CD4-positive, alpha-beta T cell treated with Interleukin-4 for 1 hour (primary cell): ENCODE measurements at regions not wholly inside any gene's neighbourhood (a gene's known extent, or its start where the extent isn't known, plus 50 kb on each side); places are given as distances from the start of the nearest gene placed in this dataset.
"Not testable (repeated sequence)": the region's sequence is repeated elsewhere in the genome, so short reads cannot be mapped to it uniquely, and the experiment has no call there.

Experiments
- DNase-seq, 2 donors: peaks; one replicate each; pipeline ENCODE4 v3.0.0-alpha.2; 2020 to 2022

DNA sequence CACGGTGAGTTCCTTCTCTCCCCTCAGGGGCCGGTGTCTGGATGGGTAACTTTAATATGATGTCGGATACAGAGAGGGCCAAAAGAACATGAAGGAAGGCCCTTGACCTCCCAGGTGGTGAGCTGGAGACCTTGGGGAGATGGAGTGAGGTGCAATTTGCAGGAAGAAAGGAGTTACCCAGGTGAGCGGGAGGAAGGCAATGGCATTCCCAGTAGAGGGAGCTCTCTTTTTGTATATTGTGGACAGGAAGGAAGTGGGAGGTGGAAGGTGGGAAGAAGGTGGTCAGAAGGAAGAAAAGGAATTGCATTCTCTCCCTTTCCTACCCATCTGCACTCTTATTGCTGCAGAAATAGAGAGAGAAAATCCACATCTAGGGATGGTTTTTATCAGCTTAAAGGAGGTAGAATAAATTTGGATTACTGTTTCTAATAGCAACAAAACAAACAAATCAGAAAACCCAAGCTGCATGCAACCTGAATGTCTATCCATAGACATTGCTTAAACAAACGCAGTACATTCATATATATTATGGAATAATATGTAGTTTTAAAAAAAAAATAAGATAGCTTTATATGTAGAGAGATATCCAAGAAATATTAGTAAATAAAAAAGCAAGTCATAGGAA is 169.0 kb upstream of the TSC22D2 start:
- DNase-seq = no peak

DNA sequence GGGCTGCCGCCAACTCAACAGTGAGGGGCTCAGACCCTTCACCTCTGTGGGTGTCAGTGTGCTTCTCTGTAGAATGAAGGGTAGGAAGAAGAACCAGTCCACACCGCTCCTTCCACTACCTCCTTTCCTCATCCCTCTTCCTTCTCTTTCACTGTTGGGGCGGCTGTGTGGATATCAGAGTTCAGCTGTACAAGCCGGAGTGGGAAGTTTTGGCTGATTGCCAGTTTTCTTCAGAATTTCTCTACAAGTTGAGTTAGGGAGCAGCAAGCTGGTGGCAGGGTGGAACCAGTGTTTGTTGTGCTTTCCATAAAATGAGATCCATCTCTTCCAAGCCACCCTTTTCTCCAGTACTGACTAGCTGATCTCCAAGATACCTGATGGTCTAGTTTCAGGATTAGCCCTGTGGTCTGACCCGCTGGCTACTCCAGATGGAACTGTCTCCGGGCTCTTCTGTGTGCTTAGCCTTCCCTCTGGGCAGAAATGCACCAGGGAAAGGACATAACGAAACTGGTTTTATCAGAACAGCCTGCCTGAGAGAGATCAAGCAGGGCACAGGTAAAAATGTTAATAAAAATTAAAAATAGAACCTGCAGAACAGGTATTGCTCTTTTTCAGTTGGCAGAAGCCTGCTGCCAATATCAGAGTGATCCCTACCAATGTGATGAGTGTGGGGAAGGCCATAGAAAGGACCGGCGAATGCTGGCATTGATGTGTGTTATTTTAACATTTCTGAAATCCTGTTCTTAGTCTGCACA is 169.9 kb upstream of the TSC22D2 start:
- no peak for DNase-seq

DNA sequence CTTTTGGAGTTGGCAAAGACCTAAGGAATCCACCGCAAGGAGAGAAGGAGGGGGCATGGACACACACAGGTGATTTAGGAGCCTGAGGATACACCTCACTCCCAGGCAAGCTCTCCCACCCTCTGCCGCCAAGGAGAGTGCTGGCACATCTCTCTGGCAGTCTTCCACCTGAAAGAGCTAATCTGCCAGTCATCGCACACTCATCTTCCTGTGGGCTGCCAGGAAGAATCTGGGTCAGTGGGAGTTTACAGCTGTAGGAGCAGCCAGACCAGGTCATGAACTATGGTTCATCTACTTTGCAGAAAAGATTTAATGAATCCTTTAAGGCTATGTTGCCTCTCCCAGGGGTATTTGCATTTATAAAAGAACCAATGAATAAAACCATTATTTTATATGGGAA is 170.6 kb upstream of the TSC22D2 start:
- DNase-seq = no peak

DNA sequence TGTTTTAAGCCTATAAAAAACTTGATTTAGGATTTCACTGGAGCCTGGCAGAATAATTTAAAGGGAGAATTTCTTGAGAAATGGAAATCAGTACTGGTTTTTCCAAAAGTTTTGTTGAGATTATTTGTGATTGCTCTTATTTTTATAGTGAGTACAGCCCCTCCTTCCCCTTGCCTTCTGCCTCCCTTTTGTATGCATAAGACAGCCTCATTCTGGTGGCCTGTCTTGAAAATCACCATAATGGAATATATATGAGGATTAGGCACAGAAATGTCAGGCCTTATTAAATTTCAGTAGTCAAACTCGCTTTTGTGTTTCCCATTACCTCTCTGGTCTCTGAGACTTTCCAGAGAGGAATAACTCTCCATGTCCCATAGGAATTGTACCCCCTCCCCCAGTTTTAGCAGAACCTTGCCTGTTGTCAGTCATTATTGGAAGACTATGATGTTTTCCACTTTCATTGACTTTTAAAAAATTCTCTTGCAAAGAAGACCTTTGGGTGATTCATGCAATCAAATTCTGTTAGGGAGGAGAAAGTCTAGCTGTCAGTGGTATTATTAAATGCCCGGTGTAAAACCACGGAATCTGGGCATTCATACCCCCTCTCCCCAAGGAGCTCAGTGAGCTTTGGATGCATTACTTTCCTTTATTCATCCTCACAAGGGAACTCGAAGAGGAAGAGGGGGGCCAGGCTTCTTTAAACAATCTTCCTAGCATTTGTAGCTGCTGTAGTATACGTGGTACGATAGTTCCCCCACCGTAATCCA is 171.6 kb upstream of the TSC22D2 start:
- DNase-seq = no peak

DNA sequence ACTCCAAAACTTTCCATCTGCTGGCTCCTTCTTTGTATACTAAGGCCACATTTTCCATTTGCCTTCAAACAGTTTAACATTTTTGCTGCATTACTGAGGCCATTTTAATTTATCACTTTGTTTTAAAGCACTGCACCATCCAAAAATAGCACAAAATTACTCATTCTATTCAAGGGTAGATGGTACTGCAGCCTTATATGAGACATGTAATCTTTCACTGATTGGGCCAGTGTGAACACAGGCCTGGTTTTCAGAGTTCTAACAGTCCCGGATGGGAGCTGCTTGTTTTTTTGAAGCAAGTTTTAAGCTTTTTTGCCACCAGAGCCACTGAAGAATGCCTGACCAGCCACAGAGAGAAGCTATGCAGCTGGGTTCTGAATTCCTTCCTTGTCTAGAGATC is 172.3 kb upstream of the TSC22D2 start:
- no peak for DNase-seq

DNA sequence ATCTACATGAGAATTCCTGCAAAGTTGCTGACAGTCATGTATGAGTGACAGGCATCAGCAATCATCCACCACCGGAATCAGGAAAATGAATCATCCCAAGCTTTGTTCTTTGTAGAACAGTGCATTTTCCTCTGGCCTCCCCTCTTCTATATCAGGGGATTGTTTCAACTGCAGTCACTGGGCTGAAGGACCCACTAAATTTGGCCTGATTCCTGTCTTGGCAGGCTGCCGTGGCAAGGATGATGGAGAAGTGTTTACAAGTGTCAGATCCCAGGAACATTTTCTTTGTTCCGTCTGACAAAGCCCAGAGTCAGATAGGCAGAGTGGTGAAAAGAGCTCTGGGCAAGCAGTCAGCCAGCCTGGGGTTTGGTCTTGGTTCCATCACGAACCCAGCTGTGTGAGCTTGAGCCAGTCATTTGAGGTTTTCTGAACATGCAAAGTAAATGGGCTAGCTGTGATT is 175.1 kb upstream of the TSC22D2 start:
- no peak for DNase-seq

DNA sequence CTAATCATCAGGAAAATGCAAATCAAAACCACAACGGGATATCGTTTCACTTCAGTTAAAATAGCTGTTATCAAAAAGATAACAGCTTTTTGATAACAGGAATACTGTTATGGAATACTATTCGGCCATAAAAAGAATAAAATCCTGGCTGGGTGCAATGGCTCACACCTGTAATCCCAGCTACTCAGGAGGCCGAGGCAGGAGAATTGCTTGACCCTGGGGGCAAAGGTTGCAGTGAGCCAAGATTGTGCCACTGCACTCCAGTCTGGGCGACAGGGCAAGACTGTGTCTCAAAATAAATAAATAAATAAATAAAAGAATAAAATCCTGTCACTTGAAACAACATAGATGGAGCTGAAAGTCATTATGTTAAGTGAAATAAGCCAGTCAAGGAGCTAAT is 178.1 kb upstream of the TSC22D2 start:
- DNase-seq = no peak

DNA sequence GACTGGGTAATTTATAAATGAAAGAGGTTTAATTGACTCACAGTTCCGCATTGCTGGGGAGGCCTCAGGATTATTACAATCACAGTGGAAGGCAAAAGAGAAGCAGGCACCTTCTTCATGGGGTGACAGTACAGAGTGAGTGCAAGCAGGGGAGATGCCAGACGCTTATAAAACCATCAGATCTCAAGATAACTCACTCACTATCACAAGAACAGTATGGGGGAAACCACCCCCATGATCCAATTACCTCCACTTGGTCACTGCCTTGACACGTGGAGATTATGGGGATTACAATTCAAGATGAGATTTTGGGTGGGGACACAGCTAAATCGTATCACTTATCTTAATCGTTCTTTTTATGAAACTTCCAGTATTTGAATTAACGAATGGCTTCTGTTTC is 179.5 kb upstream of the TSC22D2 start:
- not testable (repeated sequence) for DNase-seq

DNA sequence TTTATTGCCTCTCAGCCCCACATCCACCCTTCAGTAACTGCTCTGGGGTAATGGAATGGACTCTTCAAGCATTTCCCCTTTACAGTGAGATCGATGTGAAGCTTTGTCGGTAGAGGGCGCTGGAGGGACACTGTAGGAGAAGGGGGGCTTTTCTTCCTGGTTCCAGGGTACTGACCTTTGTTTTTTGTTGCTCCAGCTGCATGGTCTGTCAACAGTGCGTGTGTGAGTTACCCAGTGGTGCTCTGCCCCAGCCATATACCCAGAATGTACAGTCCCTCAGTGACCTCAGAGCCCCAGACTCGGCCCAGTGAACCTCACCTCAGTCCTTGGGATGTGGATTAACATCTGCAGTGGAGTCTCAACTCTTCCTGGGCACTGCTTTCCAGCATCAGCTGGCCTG is 180.3 kb upstream of the TSC22D2 start:
- DNase-seq = peak in 1 of 2 donors; percentile 21

DNA sequence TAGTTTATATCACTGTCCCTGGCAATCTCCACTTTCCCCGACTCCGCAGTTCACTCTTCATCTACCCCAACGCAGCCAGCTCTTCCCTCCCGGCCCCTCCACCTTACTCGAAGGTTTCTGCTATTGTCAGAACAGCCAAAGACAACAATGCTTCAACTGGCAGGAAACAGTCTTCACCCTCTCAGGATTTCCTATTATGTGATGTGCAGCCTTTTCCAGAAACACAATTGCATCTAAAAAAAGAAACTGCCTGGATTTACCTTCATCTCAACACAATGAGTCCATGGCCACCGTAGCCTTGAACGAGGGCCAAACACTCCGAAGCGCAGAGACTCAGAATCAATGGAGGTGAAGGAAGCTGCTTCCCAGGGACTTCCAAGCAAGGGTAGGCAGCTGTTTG is 182.1 kb upstream of the TSC22D2 start:
- no peak for DNase-seq

DNA sequence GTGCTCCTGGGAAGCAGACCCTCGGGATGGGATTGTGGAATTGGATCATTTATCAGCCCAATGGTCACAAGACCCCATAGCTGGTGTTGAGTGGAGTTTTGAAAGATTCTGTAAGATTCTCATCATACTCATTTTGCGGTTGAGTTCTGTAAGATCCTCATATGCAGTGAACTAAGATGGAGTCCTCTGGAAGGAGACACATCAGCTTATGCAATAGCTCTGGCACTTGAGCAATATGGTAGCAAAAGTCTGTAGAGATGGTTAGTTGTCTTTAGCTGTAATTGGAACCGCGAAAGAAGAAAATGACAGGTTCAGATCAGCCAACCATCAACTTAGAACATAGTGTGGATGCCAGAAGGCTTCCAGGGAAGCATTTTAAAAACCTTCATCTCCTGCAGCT is 184.5 kb upstream of the TSC22D2 start:
- DNase-seq = no peak

DNA sequence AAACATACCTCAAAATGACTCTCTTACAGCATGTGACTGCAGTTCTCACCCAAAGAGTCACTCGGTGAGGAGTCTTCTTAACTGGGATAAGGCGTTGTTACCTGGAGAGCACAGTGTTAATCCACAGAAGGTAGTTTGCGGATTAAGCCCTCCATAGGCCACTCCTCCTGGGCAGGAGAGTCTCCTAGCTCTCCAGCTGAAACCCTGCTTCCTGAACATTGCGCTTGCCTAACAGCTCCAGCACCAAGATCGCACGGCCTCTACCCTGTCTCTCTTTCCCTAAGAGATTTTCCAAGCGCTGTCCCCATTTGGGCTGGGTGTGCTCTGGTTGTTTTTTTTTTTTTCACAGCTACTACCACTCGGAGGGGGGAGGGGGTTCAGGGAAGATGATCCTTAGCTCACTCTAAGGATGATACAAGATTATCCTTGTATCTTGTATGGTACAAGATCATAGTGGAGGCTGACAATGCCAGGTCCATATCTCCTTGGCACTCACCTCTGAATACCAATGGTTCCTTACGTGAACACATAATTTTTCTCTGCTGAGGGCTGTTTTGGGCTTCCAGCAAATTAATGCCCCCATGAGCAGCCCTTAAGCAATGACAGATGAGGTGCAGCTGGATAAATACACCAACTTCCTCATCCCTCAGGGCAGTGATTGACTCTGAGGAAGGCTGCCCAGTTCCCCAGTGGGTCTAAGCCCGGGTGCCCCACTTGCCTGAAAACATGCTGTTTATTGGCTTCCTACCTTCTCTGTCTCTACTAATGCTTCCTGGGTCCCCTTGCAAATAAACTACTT is 185.2 kb upstream of the TSC22D2 start:
- DNase-seq = no peak

DNA sequence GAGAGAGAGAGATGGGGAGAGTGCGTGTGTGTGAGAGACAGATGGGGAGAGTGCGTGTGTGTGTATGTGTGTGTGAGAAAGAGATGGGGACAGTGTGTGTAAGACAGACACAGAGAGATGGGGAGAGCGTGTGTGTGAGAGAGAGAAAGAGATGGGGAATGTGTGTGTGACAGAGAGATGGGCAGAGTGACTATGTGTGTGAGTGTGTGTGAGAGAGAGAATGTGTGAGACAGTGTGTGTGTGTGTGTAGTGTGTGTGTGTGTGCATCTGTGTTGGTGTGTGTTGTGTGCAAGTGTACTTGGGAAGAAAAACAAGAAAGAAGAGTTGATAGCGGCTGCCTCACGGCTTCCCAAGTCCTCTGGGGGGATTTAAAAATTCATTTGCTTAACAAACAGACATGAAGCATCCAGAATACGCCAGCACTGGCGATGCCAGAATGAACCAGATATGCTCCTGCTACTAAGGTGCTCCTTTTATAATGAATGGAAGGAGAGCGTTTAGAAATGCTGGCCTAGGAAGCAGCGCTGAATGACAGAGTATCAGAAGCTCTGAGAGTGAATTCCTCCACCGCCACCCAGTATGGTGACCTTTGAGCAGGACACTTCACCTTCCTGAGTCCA is 186.1 kb upstream of the TSC22D2 start:
- no peak for DNase-seq

DNA sequence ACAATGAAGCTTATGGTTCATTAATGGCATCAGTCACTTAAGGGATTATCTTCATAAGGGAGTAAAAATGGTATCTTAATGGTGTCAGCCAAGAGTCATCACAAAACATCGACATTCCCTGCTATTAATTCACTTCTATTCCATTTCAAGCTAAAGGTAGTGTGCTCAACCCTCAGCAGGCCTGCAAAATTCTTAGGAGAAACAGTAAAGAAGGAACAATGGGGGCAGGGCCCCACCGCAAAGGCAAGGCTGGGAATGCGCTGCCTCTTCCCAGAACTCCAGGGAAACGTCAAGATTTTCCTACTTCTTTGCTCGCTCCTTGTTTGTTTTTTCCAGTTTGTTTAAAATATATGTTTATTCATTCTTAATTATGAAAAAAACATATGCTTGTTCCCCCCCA is 187.3 kb upstream of the TSC22D2 start:
- DNase-seq = no peak

DNA sequence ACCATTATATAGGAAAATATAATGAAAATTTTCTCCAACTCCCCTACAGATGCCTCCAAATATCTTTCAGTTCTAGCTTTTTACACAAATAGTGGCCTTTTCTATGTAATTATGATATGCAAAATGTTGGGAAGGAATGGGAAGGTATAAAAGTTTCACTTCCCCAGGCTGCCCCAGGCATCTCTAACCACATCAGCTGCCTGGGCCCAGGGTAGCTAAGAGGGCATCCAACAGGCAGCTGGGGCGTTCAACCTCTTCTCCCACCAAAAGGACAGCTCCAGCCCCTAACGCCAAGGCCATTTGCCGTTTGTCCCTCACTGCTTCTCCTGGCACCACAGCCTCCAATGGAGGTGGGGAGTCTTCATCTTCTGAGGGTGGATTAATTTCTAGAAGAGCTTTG is 188.1 kb upstream of the TSC22D2 start:
- no peak for DNase-seq

DNA sequence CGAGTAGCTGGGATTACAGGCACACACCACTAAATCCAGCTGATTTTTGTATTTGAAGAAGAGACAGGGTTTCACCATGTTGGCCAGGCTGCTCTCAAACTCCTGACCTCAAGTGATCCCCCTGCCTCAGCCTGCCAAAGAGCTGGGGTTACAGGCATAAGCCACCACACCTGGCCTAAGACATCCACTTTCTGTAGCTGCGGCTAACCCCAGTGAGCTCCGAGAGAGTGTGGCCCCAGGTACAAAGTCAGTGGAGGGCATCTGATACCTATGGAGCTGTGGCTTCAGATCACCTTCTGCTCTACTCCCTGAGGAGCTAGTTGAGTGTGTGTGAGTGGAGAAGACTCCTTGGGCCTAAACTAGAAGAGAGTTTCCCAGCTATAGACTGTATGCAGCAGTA is 189.3 kb upstream of the TSC22D2 start:
- no peak for DNase-seq

DNA sequence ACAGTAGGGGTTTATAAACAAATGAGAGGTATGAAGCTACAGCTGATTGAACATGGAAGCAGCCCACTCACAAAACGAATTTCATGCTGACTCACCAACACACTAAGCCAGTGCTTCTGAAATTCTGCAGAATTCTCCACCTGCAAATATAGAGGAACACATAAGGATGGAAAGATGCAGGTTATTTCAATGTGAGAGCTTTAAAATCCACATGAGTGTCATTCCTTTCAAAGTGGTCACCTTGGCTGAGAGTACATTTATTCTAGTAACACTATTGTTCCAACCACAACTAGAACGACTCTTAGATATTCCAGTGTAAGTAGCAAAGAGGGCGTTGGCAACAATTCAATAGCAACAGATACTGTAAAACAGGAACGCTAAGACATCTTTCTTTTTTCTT is 189.9 kb upstream of the TSC22D2 start:
- no peak for DNase-seq

DNA sequence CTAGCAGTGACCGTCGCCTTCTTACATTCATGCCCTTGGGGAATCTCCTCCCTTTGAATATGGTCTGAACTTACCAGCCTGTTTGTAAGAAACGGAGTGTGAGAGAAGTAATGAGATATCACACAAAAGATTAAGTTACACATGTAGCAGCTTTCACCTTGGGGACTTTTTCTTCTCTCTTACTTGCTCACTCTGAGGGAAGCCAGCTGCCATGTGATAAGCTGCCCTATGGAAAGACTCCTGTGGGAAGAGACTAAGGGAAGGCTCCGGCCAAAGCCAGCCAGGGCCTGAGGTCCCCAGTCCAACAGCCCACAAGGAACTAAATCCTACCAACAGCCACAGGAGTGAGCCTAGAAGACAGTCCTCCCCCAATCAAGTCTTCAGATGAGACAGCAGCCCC is 190.4 kb upstream of the TSC22D2 start:
- no peak for DNase-seq

DNA sequence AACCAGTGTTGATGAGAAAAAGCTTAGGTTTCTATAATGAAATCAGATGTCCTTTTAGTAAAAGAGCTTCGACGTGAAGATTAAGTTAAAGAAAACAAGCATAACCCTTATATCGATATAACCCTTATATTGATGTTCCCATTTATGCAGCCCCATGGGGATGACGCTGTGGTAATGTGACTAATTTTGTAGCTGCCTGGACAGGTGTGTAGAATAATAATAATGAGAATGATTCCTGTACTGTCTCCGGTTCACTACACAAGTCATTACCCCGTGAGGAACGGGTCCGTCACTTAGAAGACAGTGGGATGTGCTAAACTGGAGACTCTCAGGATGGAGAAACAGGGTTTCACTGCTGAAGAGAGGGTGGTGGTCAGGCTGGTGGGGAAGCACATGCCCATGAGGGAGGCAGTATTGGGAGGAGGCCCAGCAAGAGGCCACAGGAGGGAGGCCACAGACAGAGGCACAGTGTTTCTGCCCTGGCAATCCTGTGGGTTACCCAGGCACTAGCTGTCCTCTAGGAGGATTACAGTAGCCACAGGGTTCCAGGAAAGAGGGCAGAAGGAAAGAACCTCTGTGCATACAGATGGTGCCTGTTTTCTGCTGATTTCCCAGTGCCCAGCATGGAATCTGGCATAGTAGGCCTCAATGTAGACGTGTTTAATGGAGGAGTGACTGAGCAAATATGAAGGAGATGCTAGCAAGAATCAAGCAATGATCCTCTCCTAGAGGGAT is 191.1 kb upstream of the TSC22D2 start:
- DNase-seq = no peak

DNA sequence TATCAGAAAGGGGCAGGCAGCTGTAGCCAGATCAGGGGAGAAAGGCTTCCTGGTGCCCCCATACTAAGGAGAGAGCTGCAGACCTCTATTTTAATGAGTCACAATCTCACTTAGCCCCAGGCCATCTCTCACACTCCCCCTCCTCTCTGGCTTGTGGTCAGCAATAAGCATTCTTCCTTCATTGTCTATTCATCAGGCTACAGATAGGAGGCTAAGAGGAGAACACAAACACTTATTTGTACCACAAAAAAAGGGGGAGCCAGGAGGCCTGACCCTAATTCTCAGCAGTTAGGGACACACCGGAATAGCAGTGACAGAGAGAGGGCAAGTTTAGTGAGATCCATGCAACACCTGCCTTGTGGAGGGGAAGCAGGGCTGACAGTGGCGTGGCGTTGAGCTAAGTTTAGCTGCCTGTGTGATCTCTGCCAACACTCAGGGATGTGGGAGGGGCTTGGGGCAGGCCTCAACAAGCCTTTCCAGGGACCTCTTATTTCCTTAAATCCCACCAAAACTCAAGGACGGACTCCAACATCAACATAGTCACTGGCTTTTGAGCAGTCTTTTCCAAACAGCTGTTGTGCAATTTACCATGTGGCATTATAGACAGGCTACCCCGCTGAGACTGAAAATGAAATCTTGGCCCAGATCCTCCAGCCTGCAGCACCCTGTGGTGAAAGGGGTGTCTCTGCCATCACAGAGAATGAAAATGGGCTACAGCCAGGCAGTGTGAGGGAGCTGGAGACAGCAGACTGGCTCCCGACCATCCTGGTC is 191.9 kb upstream of the TSC22D2 start:
- DNase-seq = no peak

DNA sequence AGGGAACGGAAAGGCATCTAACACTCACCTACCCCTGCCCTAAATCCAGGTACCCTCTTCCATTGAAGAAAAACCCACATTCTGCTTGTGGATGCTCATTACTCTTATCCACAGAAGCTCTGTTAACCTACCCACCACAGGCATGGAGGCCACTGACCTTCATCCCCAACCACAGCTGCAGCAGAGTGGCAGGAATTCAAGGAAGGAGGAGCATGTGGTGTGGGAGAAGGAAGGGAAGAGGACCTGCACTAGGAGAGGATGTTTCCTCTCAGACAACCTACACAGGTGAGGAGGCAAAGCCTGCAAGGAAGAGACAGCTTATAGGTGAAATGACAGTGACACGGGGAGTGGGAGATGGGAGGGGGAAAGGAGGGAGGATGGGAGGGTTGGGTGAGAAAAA is 192.5 kb upstream of the TSC22D2 start:
- no peak for DNase-seq
